HEK293 (cell line): ENCODE measurements at regions not wholly inside any gene's neighbourhood (a gene's known extent, or its start where the extent isn't known, plus 50 kb on each side); places are given as distances from the start of the nearest gene placed in this dataset.

Experiments
- CTCF ChIA-PET: fragments of 350-600 bp; formaldehyde crosslinking; extraction: SDS; loops from one replicate; lab custom pipeline; 2021; ENCODE audit warnings: antibody characterized with exemption; lab: Yijun Ruan, JAX
- POLR2A ChIA-PET: fragments of 300-600 bp; formaldehyde crosslinking; extraction: SDS; loops from one replicate; lab custom pipeline; 2020; ENCODE audit warnings: antibody characterized with exemption, inconsistent platforms; lab: Yijun Ruan, JAX
- H3K27ac ChIP-seq: fragments of 200-500 bp; sonication (Bioruptor generic); 2 replicates; pipeline ENCODE4 v1.5.1; 2014; ENCODE audit warnings: low read depth, low read length, control low read depth, inconsistent platforms; ENCODE audit errors: extremely low read depth
- H3K36me3 ChIP-seq, 2 experiments: fragments of 200-500 bp in 1 of 2; sonication (Bioruptor generic) in 1 of 2; 1 replicate in 1 of 2; 2 replicates in 1 of 2; pipeline ENCODE4 v1.5.1; 2014 to 2017; ENCODE audit warnings: inconsistent platforms in 2 of 2, low read length in 2 of 2; ENCODE audit not compliant: control insufficient read depth in 2 of 2, insufficient read depth in 1 of 2
- H3K4me1 ChIP-seq: fragments of 200-500 bp; sonication (Bioruptor generic); 2 replicates; pipeline ENCODE4 v1.5.1; 2014; ENCODE audit warnings: mild to moderate bottlenecking, low read length, inconsistent platforms; ENCODE audit not compliant: control insufficient read depth, insufficient read depth
- H3K4me3 ChIP-seq: 2 replicates; pipeline ENCODE4 v1.5.1; 2011; ENCODE audit warnings: low read depth, mild to moderate bottlenecking, control low read depth, low read length, moderate library complexity
- H3K9me3 ChIP-seq: fragments of 200-500 bp; sonication (Bioruptor generic); 2 replicates; pipeline ENCODE4 v1.5.1; 2014; ENCODE audit warnings: low read depth, low read length, inconsistent platforms; ENCODE audit not compliant: control insufficient read depth, insufficient read depth
- GLIS1 ChIP-seq: fragments of 450-650 bp; formaldehyde crosslinking; IDR thresholded peaks from 2 replicates; pipeline ENCODE4 v1.5.1; 2016; ENCODE audit warnings: missing biosample characterization, missing genetic modification characterization
- MYNN ChIP-seq: fragments of 450-650 bp; formaldehyde crosslinking; IDR thresholded peaks from 2 replicates; pipeline ENCODE4 v1.5.1; 2016; ENCODE audit warnings: missing biosample characterization, missing genetic modification characterization, borderline replicate concordance
- PRDM1 ChIP-seq: fragments of 450-650 bp; formaldehyde crosslinking; IDR thresholded peaks from 2 replicates; pipeline ENCODE4; 2016; ENCODE audit warnings: missing biosample characterization, missing genetic modification characterization
- SETDB1 ChIP-seq: IDR thresholded peaks from one replicate; pipeline ENCODE4 v1.6.1; 2017; ENCODE audit warnings: mild to moderate bottlenecking, low read length, moderate library complexity, mixed read lengths; ENCODE audit not compliant: insufficient read length
- SP3 ChIP-seq: fragments of 450-650 bp; formaldehyde crosslinking; IDR thresholded peaks from 2 replicates; pipeline ENCODE4 v1.5.1; 2016; ENCODE audit warnings: missing biosample characterization, missing genetic modification characterization
- ZNF112 ChIP-seq: fragments of 450-650 bp; formaldehyde crosslinking; IDR thresholded peaks from 2 replicates; pipeline ENCODE4 v1.5.0; 2017; ENCODE audit warnings: missing biosample characterization, missing genetic modification characterization
- ZNF426 ChIP-seq: fragments of 450-650 bp; formaldehyde crosslinking; IDR thresholded peaks from 2 replicates; pipeline ENCODE4 v1.5.1; 2017; ENCODE audit warnings: missing biosample characterization, missing genetic modification characterization, mild to moderate bottlenecking, inconsistent platforms, moderate library complexity
- ZNF544 ChIP-seq: fragments of 450-650 bp; formaldehyde crosslinking; IDR thresholded peaks from 2 replicates; pipeline ENCODE4 v1.5.0; 2017; ENCODE audit warnings: missing biosample characterization, missing genetic modification characterization
- ZNF560 ChIP-seq: fragments of 450-650 bp; formaldehyde crosslinking; IDR thresholded peaks from 2 replicates; pipeline ENCODE4 v1.5.1; 2017; ENCODE audit warnings: missing biosample characterization, missing genetic modification characterization, borderline replicate concordance
- ZNF677 ChIP-seq: fragments of 450-650 bp; IDR thresholded peaks from 2 replicates; pipeline ENCODE4 v1.5.0; 2018; ENCODE audit warnings: missing biosample characterization, mild to moderate bottlenecking, missing genetic modification characterization, moderate library complexity
- ZNF76 ChIP-seq: fragments of 450-650 bp; formaldehyde crosslinking; IDR thresholded peaks from 2 replicates; pipeline ENCODE4; 2016; ENCODE audit warnings: low read depth, missing biosample characterization, missing genetic modification characterization, borderline replicate concordance
- TF ChIP-seq, protein P1 (sequence below): fragments of 450-650 bp; formaldehyde crosslinking; IDR thresholded peaks from 2 replicates; pipeline ENCODE4 v1.5.1; 2017; ENCODE audit warnings: missing biosample characterization, missing genetic modification characterization
- TF ChIP-seq, protein P2 (sequence below): fragments of 450-650 bp; IDR thresholded peaks from 2 replicates; pipeline ENCODE4 v1.5.1; 2018; ENCODE audit warnings: missing biosample characterization, missing genetic modification characterization

- no peak overlapping the region for H3K27ac ChIP-seq
- no peak overlapping the region for H3K4me3 ChIP-seq
- CTCF ChIA-PET = interaction anchor here (0.7 to 1.0 kb wide), 2 partner anchors 9 to 31 kb away, joined by 3 read pairs; no protein-coding TSS in a partner anchor
- no peaks in the 10 kb centered on the region for H3K4me1 ChIP-seq
- TF ChIP-seq PRDM1 (tag by site-specific recombination) = 0 out of 2 replicates have a peak, but pooled peaks have one; percentile 37
- no peak for TF ChIP-seq SP3 (tag by site-specific recombination)
- TF ChIP-seq, all 188 proteins: peak for 1
- no peaks in the 10 kb centered on the region for H3K9me3 ChIP-seq
- H3K36me3 ChIP-seq = no peaks in the 10 kb centered on the region
- POLR2A ChIA-PET = no interaction called here
These were observed 78.7 kb upstream of the SULF2 start for GRCh38 chr20:47863981-47864380.

DNA sequence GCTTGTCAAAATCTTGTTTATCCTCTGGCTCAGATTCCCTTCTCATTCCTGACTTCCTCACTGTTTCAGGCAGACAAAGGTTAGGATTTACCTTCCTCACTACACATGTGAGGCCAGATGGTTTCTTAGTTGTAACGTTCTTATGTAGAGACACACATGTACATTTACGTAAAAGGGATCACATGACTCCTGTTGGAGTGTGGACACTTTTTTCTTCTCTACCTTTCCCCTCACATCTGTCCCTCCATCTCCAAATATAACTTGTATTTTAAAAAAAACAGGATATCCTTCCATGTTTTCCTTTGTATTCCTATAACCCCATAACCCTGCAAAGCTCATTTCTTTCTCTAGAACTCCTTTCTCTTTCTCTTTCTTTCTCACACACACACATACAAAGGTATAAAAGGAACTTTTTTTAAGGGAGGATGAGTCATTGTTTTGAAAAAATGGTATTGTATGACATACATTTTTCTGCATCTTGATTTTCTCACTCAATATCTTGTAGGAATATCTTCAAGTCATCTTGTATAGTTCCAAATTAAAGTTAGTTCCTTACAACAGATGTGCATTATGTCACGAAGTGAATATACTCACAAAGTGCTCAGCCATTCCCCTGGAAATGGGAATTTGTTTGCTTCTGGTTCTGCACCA is 78.2 kb upstream of the SULF2 start:
- TF ChIP-seq, protein P1, sequence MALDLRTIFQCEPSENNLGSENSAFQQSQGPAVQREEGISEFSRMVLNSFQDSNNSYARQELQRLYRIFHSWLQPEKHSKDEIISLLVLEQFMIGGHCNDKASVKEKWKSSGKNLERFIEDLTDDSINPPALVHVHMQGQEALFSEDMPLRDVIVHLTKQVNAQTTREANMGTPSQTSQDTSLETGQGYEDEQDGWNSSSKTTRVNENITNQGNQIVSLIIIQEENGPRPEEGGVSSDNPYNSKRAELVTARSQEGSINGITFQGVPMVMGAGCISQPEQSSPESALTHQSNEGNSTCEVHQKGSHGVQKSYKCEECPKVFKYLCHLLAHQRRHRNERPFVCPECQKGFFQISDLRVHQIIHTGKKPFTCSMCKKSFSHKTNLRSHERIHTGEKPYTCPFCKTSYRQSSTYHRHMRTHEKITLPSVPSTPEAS (tag by site-specific recombination) = no peak
- TF ChIP-seq GLIS1 (tag by site-specific recombination) = no peak
- ChIA-PET POLR2A (no interaction called here), CTCF (interaction anchor here (1.0 kb wide), 1 partner anchor 32 kb away, joined by 3 read pairs; no protein-coding TSS in a partner anchor)
- Histone ChIP-seq H3K4me3 (no peak overlapping the region), H3K36me3 (no peaks in the 10 kb centered on the region), H3K27ac (no peak overlapping the region), H3K4me1 (no peaks in the 10 kb centered on the region), H3K9me3 (no peaks in the 10 kb centered on the region)

- no peaks in the 10 kb centered on the region for H3K36me3 ChIP-seq
- ChIA-PET CTCF (no interaction called here), POLR2A (no interaction called here)
- H3K4me1 ChIP-seq = no peaks in the 10 kb centered on the region; the same call in 1 of the 2 replicates
- no peaks in the 10 kb centered on the region for H3K9me3 ChIP-seq
- TF ChIP-seq ZNF560 (tag by site-specific recombination) = no peak
- no peak for TF ChIP-seq ZNF426 (tag by site-specific recombination)
- no peak for TF ChIP-seq ZNF544 (tag by site-specific recombination)
- TF ChIP-seq SETDB1 = peak; percentile 17
- TF ChIP-seq, protein P2, sequence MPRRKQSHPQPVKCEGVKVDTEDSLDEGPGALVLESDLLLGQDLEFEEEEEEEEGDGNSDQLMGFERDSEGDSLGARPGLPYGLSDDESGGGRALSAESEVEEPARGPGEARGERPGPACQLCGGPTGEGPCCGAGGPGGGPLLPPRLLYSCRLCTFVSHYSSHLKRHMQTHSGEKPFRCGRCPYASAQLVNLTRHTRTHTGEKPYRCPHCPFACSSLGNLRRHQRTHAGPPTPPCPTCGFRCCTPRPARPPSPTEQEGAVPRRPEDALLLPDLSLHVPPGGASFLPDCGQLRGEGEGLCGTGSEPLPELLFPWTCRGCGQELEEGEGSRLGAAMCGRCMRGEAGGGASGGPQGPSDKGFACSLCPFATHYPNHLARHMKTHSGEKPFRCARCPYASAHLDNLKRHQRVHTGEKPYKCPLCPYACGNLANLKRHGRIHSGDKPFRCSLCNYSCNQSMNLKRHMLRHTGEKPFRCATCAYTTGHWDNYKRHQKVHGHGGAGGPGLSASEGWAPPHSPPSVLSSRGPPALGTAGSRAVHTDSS (tag by site-specific recombination) = no peak
- TF ChIP-seq ZNF112 = no peak
- no peak for TF ChIP-seq MYNN (tag by site-specific recombination)
- H3K4me3 ChIP-seq = no peak overlapping the region
- no peak overlapping the region for H3K27ac ChIP-seq
These were observed 77.4 kb upstream of the SULF2 start for GRCh38 chr20:47862574-47863240.

DNA sequence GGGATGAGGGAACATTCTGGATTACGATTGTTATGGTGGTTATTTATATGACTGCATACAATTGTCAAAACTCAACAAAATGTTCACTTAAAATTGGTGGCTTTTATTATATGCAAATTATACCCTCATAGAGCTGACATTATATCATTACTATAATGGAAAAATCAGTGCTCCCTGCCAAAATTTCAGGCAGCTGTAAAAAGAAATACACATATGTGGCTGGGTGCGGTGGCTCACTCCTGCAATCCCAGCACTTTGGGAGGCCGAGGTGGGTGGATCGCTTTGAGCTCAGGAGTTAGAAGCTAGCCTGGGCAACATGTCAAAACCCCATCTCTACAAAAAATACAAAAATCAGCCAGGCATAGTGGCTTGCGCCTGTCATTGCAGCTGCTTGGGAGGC is 75.8 kb upstream of the SULF2 start:
- Histone ChIP-seq H3K9me3 (no peaks in the 10 kb centered on the region), H3K36me3 (no peaks in the 10 kb centered on the region), H3K4me1 (no peaks in the 10 kb centered on the region; the same call in 1 of the 2 replicates), H3K4me3 (no peak overlapping the region), H3K27ac (no peak overlapping the region)
- no peak for TF ChIP-seq ZNF677 (tag by site-specific recombination)
- no peak for TF ChIP-seq ZNF76 (tag by site-specific recombination)
- ChIA-PET CTCF (interaction anchor here (0.8 kb wide), 1 partner anchor 760 kb away, joined by 3 read pairs; no protein-coding TSS in a partner anchor), POLR2A (no interaction called here)
